A673 (cell line): ENCODE measurements at regions not wholly inside any gene's neighbourhood (a gene's known extent, or its start where the extent isn't known, plus 50 kb on each side); places are given as distances from the start of the nearest gene placed in this dataset.
"Not testable (repeated sequence)": the region's sequence is repeated elsewhere in the genome, so short reads cannot be mapped to it uniquely, and the experiment has no call there.

ENCODE experiments used
- BruUV-seq: library from RNA; stranded (reverse); fragments of 400-500 nt; replicated peaks from 2 replicates; lab custom pipeline; 2021; lab: Mats Ljungman, UMichigan
- CTCF ChIA-PET: fragments of 300-600 bp; sonication (Branson Sonifier 250); formaldehyde crosslinking; loops from one replicate; lab custom pipeline; 2022; ENCODE audit warnings: antibody characterized with exemption; lab: Charles Lee
- POLR2A ChIA-PET: fragments of 300-600 bp; sonication (Branson Sonifier 250); formaldehyde crosslinking; loops from one replicate; lab custom pipeline; 2022; ENCODE audit warnings: antibody characterized with exemption; ENCODE audit not compliant: low non-redundant PET; lab: Charles Lee
- DNase-seq: peaks from one replicate; pipeline ENCODE4 v3.0.0-alpha.2; 2015; ENCODE audit warnings: low spot score
- H3K27ac ChIP-seq: fragments of 200-600 bp; sonication (generic); 2 replicates; pipeline ENCODE4 v1.5.1; 2016; ENCODE audit warnings: mixed run types, low read depth, mild to moderate bottlenecking, mixed read lengths, antibody characterized with exemption, low read length; ENCODE audit not compliant: poor library complexity, severe bottlenecking
- H3K27me3 ChIP-seq: fragments of 200-600 bp; sonication (generic); replicated peaks from 2 replicates; pipeline ENCODE4 v1.6.1; 2017; ENCODE audit warnings: mixed run types, low read depth, mild to moderate bottlenecking, mixed read lengths, antibody characterized with exemption, low read length; ENCODE audit not compliant: insufficient read depth, poor library complexity
- H3K36me3 ChIP-seq: fragments of 200-600 bp; sonication (generic); 2 replicates; pipeline ENCODE4 v1.6.1; 2016; ENCODE audit warnings: mixed run types, mild to moderate bottlenecking, mixed read lengths, antibody characterized with exemption, low read length; ENCODE audit not compliant: insufficient read depth, poor library complexity, severe bottlenecking
- H3K4me1 ChIP-seq: fragments of 200-600 bp; sonication (generic); 2 replicates; pipeline ENCODE4 v1.6.1; 2017; ENCODE audit warnings: mixed run types, mild to moderate bottlenecking, mixed read lengths, antibody characterized with exemption, low read length; ENCODE audit not compliant: insufficient read depth, poor library complexity, severe bottlenecking
- H3K4me3 ChIP-seq: fragments of 200-600 bp; sonication (generic); 2 replicates; pipeline ENCODE4 v1.5.1; 2016; ENCODE audit warnings: low read depth, mixed run types, mild to moderate bottlenecking, mixed read lengths, low read length; ENCODE audit not compliant: poor library complexity, severe bottlenecking
- H3K9me3 ChIP-seq: fragments of 200-600 bp; sonication (generic); 2 replicates; pipeline ENCODE4 v1.6.1; 2016; ENCODE audit warnings: mixed run types, low read depth, mild to moderate bottlenecking, mixed read lengths, antibody characterized with exemption, low read length; ENCODE audit not compliant: poor library complexity, severe bottlenecking
- intact Hi-C: fragments of 100-400 bp; cut with micrococcal nuclease; formaldehyde crosslinking; loops from one replicate; pipeline ENCODE4 v1.10.0; 2022; ENCODE audit not compliant: unreplicated experiment

GRCh38 chr4:189629733-189630132 is 310.9 kb upstream of the FRG1 start:
- BruUV-seq, H3K9me3 ChIP-seq, POLR2A ChIA-PET, DNase-seq, H3K4me1 ChIP-seq, H3K36me3 ChIP-seq, H3K27ac ChIP-seq, intact Hi-C loops, CTCF ChIA-PET, H3K27me3 ChIP-seq, H3K4me3 ChIP-seq: not testable (repeated sequence)

GRCh38 chr4:189630913-189631567 is 309.6 kb upstream of the FRG1 start:
- H3K4me1 ChIP-seq, CTCF ChIA-PET, POLR2A ChIA-PET, BruUV-seq, H3K27ac ChIP-seq, intact Hi-C loops, H3K4me3 ChIP-seq, H3K36me3 ChIP-seq, H3K9me3 ChIP-seq, DNase-seq, H3K27me3 ChIP-seq: not testable (repeated sequence)

DNA sequence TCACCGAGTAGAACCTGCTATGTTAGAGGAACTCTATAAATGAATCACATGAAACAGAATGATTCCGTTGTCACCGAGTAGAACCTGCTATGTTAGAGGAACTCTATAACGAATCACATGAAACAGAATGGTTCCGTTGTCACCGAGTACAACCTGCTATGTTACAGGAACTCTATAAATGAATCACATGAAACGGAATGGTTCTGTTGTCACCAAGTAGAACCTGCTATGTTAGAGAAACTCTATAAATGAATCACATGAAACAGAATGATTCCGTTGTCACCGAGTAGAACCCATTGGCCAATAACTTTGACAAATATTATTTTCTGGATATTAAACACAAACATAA is 309.1 kb upstream of the FRG1 start:
- H3K4me3 ChIP-seq, BruUV-seq, H3K27me3 ChIP-seq, POLR2A ChIA-PET, H3K36me3 ChIP-seq, intact Hi-C loops, CTCF ChIA-PET, H3K27ac ChIP-seq, H3K9me3 ChIP-seq, H3K4me1 ChIP-seq, DNase-seq: not testable (repeated sequence)

DNA sequence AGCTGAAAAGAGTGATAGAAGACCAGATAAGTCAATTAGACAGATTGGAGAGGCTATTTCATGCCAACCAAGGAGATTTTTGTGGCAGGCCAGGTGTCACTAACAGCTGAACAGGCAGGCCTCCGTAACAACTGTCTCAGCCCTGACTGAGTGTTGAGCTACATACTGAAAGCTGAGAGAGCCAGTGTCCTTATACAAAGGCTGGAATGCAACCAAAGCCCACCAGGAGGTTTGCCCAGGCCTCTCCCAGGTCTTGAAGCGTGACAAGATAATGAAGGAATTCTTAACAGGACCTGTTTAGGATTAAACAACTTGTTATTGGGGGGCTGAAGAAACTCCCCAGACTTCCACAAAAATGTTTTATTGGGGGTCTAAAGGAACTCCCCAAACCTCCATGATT is 290.2 kb upstream of the FRG1 start:
- intact Hi-C loops, H3K4me3 ChIP-seq, H3K27me3 ChIP-seq, BruUV-seq, CTCF ChIA-PET, H3K27ac ChIP-seq, H3K4me1 ChIP-seq, H3K36me3 ChIP-seq, POLR2A ChIA-PET, DNase-seq, H3K9me3 ChIP-seq: not testable (repeated sequence)

GRCh38 chr4:189653130-189653653 is 287.5 kb upstream of the FRG1 start:
- POLR2A ChIA-PET, BruUV-seq, H3K9me3 ChIP-seq, DNase-seq, intact Hi-C loops, H3K36me3 ChIP-seq, CTCF ChIA-PET, H3K27me3 ChIP-seq, H3K4me3 ChIP-seq, H3K27ac ChIP-seq, H3K4me1 ChIP-seq: not testable (repeated sequence)

- POLR2A ChIA-PET, intact Hi-C loops, H3K27me3 ChIP-seq, DNase-seq, H3K27ac ChIP-seq, H3K4me1 ChIP-seq, H3K4me3 ChIP-seq, H3K36me3 ChIP-seq, H3K9me3 ChIP-seq, BruUV-seq, CTCF ChIA-PET: not testable (repeated sequence)
Measured at GRCh38 chr4:189653983-189654382, 286.7 kb upstream of the FRG1 start.

- H3K4me1 ChIP-seq, H3K4me3 ChIP-seq, BruUV-seq, CTCF ChIA-PET, H3K9me3 ChIP-seq, DNase-seq, H3K36me3 ChIP-seq, POLR2A ChIA-PET, H3K27ac ChIP-seq, intact Hi-C loops, H3K27me3 ChIP-seq: not testable (repeated sequence)
Measured at GRCh38 chr4:189654396-189654795, 286.3 kb upstream of the FRG1 start.

DNA sequence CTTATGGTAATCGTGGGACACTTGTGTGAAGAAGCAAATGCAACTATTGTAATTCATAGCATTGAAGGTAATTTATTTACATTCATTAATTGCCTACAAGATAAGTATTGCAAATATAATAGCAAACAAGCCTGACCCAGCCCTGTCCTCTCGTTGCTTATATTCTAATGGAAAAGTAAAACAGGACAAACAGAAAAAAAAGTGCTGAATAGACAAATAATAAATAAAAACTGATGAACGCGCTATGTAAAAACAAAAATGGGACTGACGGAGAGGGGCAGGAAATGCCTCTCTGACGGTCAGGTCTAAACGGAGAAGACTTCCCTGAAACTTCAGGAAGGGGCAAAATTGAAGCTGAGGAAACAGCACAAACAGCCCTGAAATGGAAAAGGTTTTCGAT is 284.9 kb upstream of the FRG1 start:
- H3K4me1 ChIP-seq, POLR2A ChIA-PET, H3K9me3 ChIP-seq, H3K27ac ChIP-seq, BruUV-seq, H3K4me3 ChIP-seq, intact Hi-C loops, CTCF ChIA-PET, H3K27me3 ChIP-seq, DNase-seq, H3K36me3 ChIP-seq: not testable (repeated sequence)
